Transverse colon (tissue), 4 donors: ENCODE measurements at regions not wholly inside any gene's neighbourhood (a gene's known extent, or its start where the extent isn't known, plus 50 kb on each side); places are given as distances from the start of the nearest gene placed in this dataset.

ENCODE experiments used
- CTCF ChIP-seq, 5 experiments: fragments of 200-600 bp in 3 of 5; fragments of 450-650 bp in 2 of 5; sonication (generic) in 3 of 5; IDR thresholded peaks; 1 replicate in 2 of 5; 2 replicates in 3 of 5; pipeline ENCODE4 v1.5.1; 2016 to 2017; ENCODE audit warnings: antibody characterized with exemption in 5 of 5, inconsistent platforms in 3 of 5, mild to moderate bottlenecking in 2 of 5, moderate library complexity in 1 of 5
- EP300 ChIP-seq: sonication (generic); formaldehyde crosslinking; IDR thresholded peaks from one replicate; pipeline ENCODE4 v1.6.1; 2017; ENCODE audit warnings: antibody characterized with exemption, low read depth
- POLR2A ChIP-seq: fragments of 450-650 bp; IDR thresholded peaks from one replicate; pipeline ENCODE4 v1.6.1; 2016; ENCODE audit warnings: antibody characterized with exemption, mild to moderate bottlenecking, moderate library complexity
- POLR2AphosphoS5 ChIP-seq, 3 donors: sonication (generic); formaldehyde crosslinking; IDR thresholded peaks; one replicate each; pipeline ENCODE4 v1.6.1; 2016; ENCODE audit warnings: antibody characterized with exemption in 3 of 3

DNA sequence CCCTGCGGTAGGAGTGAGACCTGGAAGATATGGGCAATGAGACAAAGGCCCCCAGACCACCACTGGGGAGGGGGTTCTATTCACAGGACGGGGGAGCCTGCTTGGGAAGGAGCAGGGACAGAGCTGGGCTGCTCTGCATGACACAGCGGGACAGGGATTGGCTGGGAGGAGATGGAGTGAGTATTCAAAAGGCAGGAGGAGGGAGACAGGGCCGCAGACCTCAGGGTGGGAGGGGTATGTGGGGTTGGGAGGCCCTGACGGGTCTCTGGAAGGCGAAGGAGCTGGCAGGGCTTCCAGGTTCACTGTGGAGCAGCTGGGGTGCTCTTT lies 60.8 kb upstream of the RPS6KA2 start:
- TF ChIP-seq CTCF (IDR thresholded peaks at IDR 0.05) (no peak), POLR2A (no peak), POLR2AphosphoS5 (IDR thresholded peaks at IDR 0.05) (no peak), EP300 (no peak)
